HL-60 (cell line): ENCODE measurements at regions not wholly inside any gene's neighbourhood (a gene's known extent, or its start where the extent isn't known, plus 50 kb on each side); places are given as distances from the start of the nearest gene placed in this dataset.

Experiments used
- CTCF ChIP-seq: IDR thresholded peaks from one replicate; pipeline ENCODE4 v1.5.1; 2011; ENCODE audit warnings: low read length, control low read depth, inconsistent platforms; ENCODE audit not compliant: insufficient read depth
- POLR2AphosphoS5 ChIP-seq: IDR thresholded peaks from 2 replicates; pipeline ENCODE4 v1.6.1; 2012; ENCODE audit warnings: low read depth
- TF ChIP-seq, protein P1 (sequence below): IDR thresholded peaks from 2 replicates; pipeline ENCODE4 v1.6.1; 2012; ENCODE audit warnings: low read depth; ENCODE audit not compliant: insufficient replicate concordance

DNA sequence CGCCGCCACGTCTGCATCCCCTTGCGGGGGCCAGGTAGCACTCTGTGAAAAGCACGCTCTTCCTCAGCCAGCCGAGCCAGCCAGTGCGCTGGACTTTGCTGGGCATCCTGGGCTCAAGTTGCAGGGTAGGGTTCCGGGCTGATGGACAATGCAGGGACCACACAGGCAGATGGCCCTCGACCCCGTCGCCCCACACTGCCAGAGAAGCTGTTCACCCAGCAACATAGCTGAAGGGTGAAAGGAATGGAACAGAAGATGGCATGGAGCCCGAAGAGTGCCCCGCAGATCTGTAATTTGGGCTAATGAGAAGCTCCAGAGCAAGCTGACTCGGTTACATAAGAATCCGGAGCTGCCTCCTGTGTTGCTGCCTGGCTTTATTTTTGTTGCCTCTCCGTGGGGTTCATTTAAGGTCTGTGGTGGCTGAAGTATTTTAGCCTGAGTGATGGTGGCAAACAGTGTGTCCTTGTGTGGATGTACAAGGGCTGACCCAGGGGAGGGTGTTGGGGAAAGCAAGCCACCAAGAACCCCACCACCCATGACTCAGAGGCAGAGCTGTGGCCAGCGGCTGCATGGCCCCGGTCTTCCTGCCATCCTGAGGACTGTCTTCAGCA is 105.8 kb downstream of the SOX1 start:
- no peak for TF ChIP-seq CTCF
- TF ChIP-seq, protein P1, sequence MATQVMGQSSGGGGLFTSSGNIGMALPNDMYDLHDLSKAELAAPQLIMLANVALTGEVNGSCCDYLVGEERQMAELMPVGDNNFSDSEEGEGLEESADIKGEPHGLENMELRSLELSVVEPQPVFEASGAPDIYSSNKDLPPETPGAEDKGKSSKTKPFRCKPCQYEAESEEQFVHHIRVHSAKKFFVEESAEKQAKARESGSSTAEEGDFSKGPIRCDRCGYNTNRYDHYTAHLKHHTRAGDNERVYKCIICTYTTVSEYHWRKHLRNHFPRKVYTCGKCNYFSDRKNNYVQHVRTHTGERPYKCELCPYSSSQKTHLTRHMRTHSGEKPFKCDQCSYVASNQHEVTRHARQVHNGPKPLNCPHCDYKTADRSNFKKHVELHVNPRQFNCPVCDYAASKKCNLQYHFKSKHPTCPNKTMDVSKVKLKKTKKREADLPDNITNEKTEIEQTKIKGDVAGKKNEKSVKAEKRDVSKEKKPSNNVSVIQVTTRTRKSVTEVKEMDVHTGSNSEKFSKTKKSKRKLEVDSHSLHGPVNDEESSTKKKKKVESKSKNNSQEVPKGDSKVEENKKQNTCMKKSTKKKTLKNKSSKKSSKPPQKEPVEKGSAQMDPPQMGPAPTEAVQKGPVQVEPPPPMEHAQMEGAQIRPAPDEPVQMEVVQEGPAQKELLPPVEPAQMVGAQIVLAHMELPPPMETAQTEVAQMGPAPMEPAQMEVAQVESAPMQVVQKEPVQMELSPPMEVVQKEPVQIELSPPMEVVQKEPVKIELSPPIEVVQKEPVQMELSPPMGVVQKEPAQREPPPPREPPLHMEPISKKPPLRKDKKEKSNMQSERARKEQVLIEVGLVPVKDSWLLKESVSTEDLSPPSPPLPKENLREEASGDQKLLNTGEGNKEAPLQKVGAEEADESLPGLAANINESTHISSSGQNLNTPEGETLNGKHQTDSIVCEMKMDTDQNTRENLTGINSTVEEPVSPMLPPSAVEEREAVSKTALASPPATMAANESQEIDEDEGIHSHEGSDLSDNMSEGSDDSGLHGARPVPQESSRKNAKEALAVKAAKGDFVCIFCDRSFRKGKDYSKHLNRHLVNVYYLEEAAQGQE, result no peak
- TF ChIP-seq POLR2AphosphoS5, result no peak
